ENCODE measurements at regions not wholly inside any gene's neighbourhood (a gene's known extent, or its start where the extent isn't known, plus 50 kb on each side); places are given as distances from the start of the nearest gene placed in this dataset.
"Not testable (repeated sequence)": the region's sequence is repeated elsewhere in the genome, so short reads cannot be mapped to it uniquely, and the experiment has no call there.

- DNase-seq (ENCODE audit: extremely low read depth in 1 of 11, low read depth in 9 of 11, low spot score in 4 of 11): no peak
Measured at GRCh38 chr9:115845648-115846312, 307.8 kb upstream of the PAPPA start.

DNA sequence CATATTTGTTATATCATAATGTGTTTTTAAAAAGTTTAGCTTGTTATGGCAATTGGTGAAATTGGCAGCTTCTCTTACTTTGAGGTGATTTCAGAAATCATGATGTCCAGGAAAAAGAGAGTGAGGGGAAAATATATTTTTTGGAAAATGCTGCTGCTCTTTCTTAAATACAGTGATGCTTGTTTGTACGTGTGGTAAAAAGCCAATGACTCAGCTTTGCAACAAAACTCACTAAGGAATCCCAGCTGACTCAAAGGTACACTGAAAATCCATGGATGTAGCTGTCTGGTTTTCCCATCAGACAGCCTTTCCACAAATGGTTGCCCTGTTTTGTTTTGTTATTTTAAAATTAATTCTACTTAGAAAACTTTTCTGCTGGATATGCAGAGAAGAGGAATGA lies 306.4 kb upstream of the PAPPA start:
- no peak for DNase-seq (ENCODE audit: extremely low read depth in 1 of 11, low read depth in 9 of 11, low spot score in 4 of 11)

DNA sequence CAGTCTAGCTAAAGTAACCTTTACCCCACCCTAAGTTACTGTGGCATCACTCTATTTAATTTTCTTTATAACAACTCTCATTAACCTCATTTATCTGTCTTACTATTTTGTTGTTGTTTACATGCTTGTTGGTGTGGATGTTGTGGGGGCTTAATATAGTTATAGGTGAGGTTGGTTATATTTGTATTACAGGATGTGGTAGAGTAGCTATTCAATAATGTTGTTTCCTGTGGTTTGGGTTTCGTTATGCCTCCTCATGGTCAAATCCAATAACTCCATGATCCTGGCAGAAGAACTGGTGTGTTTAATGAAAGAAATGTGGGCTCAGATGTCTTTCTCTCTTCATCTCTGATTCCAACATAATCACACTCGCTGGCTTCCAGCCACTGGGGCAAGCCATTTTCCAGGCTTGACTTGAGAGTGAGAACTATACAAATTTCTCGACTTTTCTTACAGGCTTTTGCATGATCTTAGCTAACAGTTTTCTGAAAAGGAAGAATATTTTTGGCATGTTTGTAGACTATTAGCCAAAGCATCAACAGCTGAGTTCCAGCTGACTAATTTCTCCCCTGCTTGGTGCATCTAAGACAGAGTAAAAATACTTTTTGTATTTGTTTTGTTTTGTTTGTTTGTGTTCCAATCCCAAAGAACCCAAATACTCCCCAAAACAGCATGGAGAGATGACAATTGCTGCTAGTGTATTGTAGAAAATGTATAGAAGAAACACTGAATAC lies 303.7 kb upstream of the PAPPA start:
- peak in 5 of 11 donors; percentile 2 to 8 (median 7) for DNase-seq (ENCODE audit: extremely low read depth in 1 of 11, low read depth in 9 of 11, low spot score in 4 of 11)

DNA sequence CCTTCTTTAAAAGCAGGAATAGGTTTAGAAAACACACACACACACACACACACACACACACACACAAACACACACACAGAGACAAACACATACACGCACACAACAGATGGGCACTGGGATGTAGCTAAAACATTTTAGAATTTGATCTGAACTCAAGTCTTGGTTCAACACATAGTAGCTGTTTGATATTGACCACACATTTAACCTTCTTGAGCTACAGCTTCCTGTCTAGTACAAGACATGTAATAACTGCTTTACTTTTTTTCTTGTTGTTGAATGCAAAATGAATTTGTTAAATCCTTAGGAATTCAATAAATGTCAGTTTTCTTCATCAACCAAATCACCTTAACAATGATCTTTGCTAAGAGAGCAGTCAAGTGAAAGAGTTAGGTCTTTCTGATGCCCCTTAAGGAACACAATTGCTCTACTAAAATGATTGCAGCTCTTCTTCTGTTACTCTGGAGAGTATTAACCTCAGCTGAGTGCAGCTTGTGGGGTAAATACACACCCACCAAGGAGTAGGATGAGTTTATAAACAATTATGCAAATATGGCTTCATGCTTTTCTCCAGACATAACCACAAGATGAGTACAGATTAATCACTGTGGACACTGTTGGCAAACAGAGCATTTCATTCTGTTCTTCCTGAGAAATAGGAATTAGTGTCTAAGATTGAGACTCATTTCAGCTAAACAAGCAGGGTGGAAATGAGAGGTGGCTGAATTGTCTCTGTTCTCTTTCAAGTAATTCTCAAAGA lies 302.9 kb upstream of the PAPPA start:
- no peak for DNase-seq (ENCODE audit: extremely low read depth in 1 of 11, low read depth in 9 of 11, low spot score in 4 of 11)

- no peak for DNase-seq (ENCODE audit: extremely low read depth in 1 of 11, low read depth in 9 of 11, low spot score in 4 of 11)
Measured at GRCh38 chr9:115855458-115856133, 298.0 kb upstream of the PAPPA start.

GRCh38 chr9:115858421-115858820 lies 295.2 kb upstream of the PAPPA start:
- not testable (repeated sequence) for DNase-seq (ENCODE audit: extremely low read depth in 1 of 11, low read depth in 9 of 11, low spot score in 4 of 11)

DNA sequence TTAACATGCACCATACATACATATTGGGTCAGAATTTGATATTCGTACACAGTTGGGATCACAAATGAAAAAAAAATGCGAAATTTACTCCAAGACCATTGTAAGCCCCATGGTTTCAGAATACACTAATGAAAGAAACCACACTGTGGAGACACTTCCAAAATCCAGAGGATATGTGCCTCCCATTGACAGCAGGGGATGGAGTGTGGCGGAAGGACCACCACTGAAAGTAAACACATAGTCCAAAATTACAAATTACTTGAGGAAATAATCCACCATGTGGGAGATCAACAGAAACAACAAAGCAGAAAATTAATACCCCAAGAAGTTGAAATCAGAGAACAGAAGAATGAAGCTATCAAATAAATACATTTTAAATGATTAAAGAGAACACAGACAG lies 291.6 kb upstream of the PAPPA start:
- no peak for DNase-seq (ENCODE audit: extremely low read depth in 1 of 11, low read depth in 9 of 11, low spot score in 4 of 11)

DNA sequence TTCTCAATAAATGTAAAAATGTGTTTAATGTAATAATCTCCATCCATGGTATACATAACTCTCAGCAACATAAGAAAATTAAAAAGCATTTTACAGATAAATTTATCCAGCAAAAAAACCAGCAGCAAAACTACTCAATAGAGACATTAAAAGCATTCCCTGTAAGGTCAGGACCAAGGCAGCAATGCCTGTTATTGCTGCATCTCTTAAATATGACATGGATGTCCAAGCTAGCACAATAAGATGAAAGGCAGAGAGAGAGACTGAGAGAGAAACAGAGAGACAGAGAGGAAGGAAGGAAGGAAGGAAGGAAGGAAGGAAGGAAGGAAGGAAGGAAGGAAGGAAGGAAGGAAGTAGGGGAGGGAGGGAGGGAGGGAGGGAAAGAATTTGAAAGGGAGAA lies 289.0 kb upstream of the PAPPA start:
- DNase-seq (ENCODE audit: extremely low read depth in 1 of 11, low read depth in 9 of 11, low spot score in 4 of 11): no peak

DNA sequence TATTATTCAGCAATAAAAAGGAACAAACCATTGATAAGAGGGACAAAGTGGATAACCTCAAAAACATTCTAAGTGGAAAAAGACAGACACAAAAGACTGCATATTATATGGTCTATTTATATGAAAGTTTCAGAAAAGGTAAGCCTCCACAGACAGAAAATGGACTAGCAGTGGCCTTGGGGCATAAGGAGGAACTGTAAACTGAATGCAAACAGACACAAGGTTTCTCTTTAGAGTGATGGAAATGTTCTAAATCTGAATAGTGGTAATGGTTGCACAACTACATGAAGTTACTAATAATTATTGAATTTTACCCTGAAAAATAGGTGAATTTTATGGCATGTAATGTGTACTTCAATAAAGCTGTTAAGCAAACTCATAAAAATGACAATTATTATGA lies 286.3 kb upstream of the PAPPA start:
- no peak for DNase-seq (ENCODE audit: extremely low read depth in 1 of 11, low read depth in 9 of 11, low spot score in 4 of 11)

DNA sequence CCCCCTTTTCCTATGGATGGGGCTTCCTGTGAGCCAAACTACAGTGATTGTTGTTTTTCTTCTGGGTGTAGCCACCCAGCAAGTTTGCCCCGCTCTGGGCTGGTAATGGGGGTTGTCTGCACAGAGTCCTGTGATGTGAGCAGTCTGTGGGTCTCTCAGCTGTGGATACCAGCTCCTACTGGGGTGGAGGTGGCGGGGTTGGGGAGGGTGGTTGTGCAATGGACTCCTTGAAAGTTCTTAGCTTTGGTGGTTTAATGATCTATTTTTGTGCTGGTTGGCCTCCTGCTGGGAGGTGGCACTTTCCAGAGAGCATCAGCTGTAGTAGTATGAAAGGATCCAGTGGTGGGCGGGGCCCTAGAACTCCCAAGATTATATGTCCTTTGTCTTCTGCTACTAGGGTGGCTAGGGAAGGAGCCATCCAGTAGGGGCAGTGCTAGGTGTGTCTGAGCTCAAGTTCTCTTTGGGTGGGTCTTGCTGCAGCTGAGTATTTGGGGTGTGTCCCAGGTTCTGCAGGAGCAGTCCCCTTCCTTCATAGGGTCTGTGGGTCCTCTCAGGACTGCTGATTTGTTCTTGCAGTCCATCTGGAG lies 275.6 kb upstream of the PAPPA start:
- DNase-seq (ENCODE audit: extremely low read depth in 1 of 11, low read depth in 9 of 11, low spot score in 4 of 11): no peak

DNA sequence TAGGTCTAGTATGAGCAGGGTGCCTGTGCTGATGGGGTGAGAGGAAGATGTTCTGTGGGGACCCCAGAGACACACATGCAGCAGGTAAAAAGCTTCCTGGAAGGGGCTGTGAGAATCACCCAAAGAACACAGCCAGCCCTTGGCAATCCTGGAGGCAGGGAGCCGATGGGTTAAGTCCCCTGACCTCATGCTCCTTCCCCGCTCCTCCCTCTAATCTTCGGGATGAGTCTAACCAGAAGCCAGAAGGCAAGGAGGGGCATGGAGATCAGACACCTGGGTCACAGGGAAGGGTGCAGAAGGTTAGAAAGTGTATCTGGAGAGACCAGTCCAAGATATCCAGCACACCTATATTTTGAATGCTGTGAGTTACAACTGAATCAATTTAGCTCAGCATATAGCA lies 274.1 kb upstream of the PAPPA start:
- no peak for DNase-seq (ENCODE audit: extremely low read depth in 1 of 11, low read depth in 9 of 11, low spot score in 4 of 11)

DNA sequence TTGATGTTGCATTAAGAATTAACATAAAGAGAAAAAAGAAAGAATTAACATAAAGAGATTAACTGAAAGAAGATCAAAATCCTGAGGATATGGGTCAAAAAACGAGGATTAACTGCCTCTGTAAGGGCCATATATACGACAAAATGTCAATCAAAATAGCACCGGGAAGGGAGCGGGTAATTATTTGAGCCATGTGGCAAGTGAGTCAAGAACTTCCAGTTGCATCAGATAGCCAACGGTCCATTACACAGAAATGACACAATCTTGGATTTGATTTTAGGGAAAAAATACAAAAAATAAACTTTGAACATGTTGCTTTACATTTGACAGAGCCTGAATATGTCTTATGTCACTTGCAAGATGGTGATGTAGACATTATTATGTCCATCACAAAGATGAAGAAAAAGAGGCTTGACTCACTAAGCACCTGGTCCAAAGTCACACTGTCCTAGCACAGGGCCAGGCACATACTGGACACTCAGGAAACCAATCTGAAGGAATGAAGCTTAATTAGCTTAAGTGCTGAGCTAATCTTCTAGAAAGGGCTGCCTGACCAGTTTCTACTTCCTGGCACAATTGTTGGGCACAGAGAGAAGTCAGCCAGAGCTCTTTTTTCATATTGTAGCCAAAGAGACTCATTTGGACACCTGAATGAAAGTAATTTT lies 273.2 kb upstream of the PAPPA start:
- no peak for DNase-seq (ENCODE audit: extremely low read depth in 1 of 11, low read depth in 9 of 11, low spot score in 4 of 11)

DNA sequence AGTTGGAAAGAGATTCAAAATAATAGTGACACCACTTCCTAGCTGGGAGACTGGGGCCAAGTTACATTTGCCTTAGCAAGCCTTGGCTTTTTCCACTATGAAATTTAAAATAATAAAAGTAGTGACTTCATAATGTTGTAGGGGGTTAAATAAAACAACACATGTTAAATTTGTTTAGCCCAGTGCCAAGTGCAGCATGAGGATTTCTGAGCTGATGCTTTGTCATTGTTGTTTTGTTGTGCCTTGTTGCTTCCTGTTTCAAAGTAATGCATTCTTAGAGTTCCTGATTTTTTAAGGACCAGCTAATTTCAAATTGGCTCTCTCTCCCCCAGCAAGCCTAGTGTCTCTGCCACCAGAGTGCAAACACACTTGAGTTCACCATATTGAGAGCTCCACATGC lies 270.7 kb upstream of the PAPPA start:
- DNase-seq (ENCODE audit: extremely low read depth in 1 of 11, low read depth in 9 of 11, low spot score in 4 of 11): no peak

- DNase-seq (ENCODE audit: extremely low read depth in 1 of 11, low read depth in 9 of 11, low spot score in 4 of 11): peak; percentile 10 to 22 (median 15)
Measured at GRCh38 chr9:115883467-115884329, 269.9 kb upstream of the PAPPA start.

GRCh38 chr9:115884846-115885245 lies 268.7 kb upstream of the PAPPA start:
- DNase-seq (ENCODE audit: extremely low read depth in 1 of 11, low read depth in 9 of 11, low spot score in 4 of 11): no peak

DNA sequence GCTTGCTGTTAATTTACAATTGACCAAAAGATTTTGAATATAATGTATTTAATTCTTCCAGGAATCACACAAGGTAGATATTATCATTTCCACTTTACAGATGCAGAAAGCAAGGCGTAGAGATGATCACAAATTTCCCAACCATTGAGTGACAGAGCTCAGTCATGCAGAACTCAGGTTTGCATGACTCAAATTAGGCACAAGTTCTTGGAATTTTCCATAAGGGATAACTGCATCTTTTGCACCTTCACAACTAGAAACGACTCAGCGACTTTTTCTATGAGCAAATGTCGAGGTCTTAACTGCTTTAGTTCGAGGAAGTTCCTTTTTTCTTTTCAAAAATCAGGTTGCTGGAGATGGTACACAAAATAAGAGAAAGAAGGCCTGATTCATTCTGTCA lies 265.5 kb upstream of the PAPPA start:
- DNase-seq (ENCODE audit: extremely low read depth in 1 of 11, low read depth in 9 of 11, low spot score in 4 of 11): no peak

- no peak for DNase-seq (ENCODE audit: extremely low read depth in 1 of 11, low read depth in 9 of 11, low spot score in 4 of 11)
Measured at GRCh38 chr9:115891929-115892328, 261.7 kb upstream of the PAPPA start.

GRCh38 chr9:115898478-115898877 lies 255.1 kb upstream of the PAPPA start:
- not testable (repeated sequence) for DNase-seq (ENCODE audit: extremely low read depth in 1 of 11, low read depth in 9 of 11, low spot score in 4 of 11)
